NCI-H748 (cell line): ENCODE measurements at regions not wholly inside any gene's neighbourhood (a gene's known extent, or its start where the extent isn't known, plus 50 kb on each side); places are given as distances from the start of the nearest gene placed in this dataset.

Experiments
- DNase-seq: peaks from one replicate; lab custom pipeline; 2025; ENCODE audit not compliant: unreplicated experiment; lab: John Stamatoyannopoulos, UW

DNA sequence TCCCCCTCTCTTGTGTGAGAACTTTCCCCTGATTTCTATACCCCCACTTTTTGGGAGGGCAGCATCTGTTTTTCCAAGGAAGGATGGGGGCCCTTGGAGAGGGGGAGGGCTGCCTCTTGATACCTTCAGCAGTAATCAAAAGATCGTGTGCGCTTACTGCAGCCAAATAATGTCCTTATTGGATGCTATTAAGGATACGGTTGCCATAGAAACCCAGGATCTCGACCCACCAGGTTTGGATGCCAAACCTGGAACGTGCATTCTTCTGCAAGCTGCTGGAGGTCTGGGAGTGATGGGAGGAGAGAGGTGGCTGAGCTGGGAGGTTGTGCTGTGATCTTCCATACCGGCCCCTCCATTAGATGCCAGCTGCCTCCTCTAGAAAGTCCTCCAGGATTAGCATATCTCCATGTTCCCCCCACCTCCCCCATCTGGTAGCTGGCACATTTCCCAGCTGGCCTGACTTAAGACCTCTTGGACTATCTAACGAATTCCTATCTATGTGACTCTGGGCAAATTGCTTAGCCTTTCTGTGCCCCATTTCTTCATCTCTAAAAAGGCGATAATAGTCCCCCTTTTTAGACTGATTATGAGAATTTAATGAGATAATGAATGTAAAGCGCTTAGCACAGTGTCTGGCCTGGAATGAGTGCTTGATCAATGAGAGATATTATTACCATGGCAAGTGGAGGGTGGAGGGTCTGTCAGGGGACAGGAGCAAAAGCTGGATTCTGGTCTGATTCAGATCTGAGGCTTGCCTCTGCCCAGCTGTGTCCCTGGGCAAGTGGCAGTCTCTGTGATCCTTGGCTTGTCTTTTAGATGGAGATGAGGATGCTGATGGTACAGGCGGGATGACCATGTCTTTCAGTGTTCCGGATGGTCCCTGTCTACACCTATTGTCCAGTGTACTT lies 78.5 kb upstream of the PCBD1 start:
- DNase-seq, result no peak

DNA sequence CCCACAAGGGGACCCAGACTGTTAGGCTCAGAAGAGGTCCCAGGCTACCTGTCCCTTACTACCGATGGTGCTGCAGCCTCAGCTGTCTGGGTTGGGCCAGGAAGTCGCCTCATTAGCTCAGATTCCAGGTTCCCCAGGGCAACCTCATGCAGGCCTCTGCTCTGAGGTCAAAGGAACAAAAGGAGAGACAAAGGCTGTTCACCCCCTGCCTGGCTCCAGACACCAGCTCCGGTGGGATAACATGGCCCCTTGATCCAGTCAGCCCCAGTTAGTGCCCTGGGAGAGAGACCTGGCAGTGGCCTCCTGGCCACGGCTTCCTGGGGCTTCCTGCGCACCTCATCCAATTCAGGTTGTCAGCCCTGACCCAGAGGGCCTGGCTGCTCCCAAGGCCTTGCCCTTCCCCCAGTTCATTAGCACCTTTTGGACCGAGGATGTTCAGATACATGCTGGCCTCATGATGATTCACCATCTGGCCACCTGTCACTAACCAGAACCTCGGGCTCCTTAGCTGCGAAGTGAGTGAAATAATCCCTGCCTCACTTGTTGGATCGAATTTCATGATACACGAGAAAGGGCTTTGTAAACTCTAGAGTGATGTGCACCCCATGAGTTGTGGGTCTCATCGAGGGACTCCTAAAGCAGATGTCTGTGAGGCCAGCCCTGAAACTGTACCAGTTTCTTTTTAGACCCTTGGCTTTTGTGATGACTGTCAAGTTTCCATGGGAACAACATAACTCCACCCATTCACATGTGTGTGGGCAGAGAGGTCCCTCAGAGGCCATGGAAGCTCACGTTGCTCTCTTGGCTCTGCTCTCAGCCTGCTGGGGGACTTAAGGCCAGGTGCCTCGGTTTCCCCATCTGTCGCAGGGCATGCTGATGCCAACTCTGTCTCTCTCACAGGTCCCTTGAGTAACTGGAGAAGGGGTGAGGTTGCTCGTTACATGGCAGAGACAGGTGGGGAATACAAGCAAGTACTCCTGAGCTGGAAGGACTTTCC lies 79.5 kb upstream of the PCBD1 start:
- DNase-seq, result peak; percentile 10

- no peak for DNase-seq
Measured at GRCh38 chr10:70969188-70969587, 80.8 kb upstream of the PCBD1 start.

DNA sequence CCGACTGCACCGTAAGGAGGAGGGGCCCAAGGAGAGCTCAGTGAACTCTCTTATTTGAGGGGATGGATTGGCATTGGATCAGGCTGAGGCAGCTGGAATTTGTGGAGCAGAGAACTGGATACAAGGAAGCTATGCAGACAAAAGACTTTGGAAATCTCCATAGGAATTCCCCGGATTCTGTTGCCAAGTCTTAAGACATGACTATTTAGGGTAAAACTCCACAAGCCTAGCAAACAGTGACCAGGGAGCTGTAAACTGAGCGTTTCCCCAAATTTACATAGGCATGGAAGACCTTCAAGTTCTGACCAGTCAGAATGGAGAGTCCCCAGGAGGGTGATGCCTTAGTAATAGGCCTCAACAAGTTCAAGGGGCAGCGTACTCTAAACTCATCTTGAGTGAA lies 82.5 kb upstream of the PCBD1 start:
- DNase-seq, result no peak

- DNase-seq, result no peak
Measured at GRCh38 chr10:70973275-70973674, 84.9 kb upstream of the PCBD1 start.

- DNase-seq, result no peak
Measured at GRCh38 chr10:70974351-70974901, 86.1 kb upstream of the PCBD1 start.

DNA sequence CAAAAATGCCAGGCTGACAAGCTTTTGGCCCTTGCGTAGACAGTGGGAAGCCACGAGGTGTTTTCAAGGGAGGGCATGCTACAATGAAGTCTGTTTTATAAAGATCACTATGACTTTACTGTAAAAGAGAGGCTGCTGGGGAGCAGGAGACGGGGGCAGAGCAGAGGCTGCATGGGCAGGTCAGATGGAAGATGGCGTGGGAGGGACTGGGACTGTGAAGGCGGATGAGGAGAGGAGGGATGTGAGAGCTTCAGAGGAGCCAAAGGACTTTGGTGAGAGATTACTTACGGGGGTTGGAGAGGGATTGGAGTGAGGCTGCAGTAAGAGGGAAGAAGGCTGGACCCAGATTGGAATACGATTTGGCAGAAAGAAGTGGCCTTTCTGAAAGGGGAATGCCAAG lies 86.6 kb upstream of the PCBD1 start:
- no peak for DNase-seq

GRCh38 chr10:70976063-70976695 lies 87.8 kb upstream of the PCBD1 start:
- no peak for DNase-seq

DNA sequence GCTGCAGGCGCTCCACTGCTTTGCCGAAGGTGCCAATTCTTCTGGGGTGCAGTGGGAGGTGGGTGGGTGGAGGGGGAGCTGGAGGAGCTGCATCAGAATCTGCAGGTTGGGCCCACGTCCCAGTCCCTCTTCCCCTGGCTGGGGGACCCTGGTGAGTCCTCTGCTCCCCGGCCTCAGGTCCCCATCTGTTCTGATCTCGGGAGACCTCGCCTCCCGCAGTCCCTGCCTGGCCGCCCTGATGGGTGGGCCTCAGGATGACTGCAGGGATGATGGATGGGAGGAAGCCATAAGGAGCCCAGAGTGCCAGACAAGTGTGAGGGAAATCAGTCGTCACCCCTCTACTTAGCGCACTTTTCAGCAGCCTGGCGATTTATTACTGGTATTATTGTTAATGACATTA lies 89.3 kb upstream of the PCBD1 start:
- DNase-seq, result no peak

- no peak for DNase-seq
Measured at GRCh38 chr10:70978181-70978580, 89.8 kb upstream of the PCBD1 start.

- DNase-seq, result no peak
Measured at GRCh38 chr10:70978816-70979480, 90.6 kb upstream of the PCBD1 start.

DNA sequence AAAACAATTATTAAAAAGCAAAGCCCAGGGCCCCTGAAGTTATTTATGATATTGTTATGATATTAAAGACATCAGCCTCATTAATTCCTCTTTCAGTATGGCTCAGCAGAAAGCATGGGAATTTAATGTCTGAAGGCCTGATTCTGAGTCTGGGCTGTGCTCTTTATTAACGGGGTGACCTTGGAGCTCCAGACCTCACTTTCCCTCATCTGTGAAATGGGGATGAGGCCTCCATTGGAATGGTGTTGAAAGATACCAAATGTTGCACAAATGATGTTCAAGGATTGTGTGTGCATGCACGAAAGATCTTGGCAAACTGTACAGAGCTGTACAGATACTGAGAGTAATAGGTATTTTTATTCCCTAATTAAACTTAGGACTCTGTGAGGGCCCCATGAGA lies 92.3 kb upstream of the PCBD1 start:
- DNase-seq, result no peak

DNA sequence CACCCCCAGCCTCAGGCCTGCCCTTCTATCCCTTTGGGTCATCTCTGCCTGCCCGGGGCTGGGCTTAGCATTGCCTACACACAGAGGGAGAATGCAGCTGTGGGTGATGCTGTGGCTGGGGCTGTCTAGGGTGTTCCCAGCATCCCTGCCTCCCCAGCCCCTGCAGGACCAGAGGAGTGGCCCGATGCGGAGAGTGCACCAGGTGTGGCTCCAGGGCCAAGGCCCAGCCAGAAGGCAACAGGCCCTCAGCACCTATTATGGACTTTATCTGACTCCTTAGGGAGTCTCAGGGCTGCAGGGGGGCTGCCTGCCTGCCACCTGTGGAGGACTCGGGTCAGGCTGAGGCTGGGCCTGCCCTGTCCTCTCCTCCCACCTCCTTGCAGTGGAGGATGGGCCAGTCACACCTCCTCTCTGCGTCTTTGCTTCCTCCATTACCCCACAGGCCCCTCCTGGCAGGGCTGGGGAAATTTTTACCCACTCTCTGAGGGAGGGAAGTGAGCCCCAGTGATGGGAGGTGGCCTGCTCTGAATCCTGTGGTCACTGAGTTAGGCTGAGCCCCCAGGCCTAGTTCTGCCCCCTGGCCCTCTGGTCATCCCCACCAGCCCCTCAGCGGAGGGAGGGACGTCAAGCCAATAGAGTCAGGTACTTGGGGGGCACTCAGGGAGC lies 92.9 kb upstream of the PCBD1 start:
- no peak for DNase-seq

GRCh38 chr10:70981936-70982335 lies 93.6 kb upstream of the PCBD1 start:
- no peak for DNase-seq

GRCh38 chr10:70982443-70982842 lies 94.1 kb upstream of the PCBD1 start:
- DNase-seq, result no peak

GRCh38 chr10:70984986-70985722 lies 96.8 kb upstream of the PCBD1 start:
- DNase-seq, result no peak

DNA sequence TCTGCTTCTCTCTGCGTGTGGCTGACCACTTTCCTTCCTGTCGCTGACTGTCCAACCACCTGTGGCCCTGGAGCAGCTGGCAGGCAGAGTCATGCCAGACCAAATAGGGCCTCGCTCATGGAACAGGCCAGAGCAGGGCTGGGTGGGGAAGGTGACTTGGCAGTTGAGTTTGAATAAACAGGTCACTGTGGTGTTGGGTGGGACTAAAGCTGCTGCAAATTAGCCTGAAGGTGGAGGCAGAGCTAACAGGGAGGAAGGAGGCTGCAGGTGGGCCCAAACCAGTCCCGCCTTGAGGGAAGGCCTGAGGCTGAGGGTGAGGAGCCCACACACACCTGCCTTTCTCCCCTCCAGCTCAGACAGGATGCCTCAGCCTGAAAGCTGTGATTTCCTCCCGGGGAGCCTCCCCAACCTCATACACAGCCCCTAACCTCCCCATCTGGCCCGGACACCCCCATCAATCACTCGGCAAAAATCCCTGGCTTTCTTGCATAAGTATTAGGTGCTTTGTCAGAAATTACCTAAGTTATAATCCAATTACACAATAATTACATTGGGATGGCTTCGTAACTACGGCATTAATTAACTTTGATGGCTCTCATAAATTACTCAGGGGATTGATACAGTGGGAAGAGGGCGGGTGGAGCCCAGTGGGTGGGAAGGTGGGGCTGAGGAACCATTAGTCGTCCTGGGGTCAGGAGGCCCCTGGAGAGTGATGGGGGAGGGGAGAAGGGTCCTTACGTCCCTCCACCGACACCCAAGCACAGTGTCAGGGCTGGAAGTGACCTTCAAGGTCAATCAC lies 97.7 kb upstream of the PCBD1 start:
- peak; percentile 83 for DNase-seq

DNA sequence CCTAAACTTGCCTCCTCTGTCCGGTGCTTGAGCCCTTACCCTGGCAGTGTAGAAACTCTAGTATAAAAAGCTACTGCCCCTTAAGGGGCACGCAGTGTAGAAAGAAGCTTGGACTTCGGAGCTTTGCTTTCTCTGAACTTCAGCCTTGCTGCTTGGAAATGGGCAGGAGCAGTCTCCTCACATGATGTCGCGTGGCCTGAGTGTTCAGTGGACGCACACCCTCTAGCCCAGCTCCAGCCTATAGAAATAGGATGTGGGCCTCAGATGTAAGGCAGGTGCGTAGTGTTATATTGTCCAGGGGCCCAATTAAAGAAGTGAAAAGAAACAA lies 98.2 kb upstream of the PCBD1 start:
- DNase-seq, result peak; percentile 20
